HPDE6-E6E7 (cell line): ENCODE measurements at regions not wholly inside any gene's neighbourhood (a gene's known extent, or its start where the extent isn't known, plus 50 kb on each side); places are given as distances from the start of the nearest gene placed in this dataset.

Experiments
- DNase-seq: peaks from one replicate; pipeline ENCODE4 v3.0.0; 2011; ENCODE audit warnings: missing footprints; ENCODE audit errors: extremely low spot score

DNA sequence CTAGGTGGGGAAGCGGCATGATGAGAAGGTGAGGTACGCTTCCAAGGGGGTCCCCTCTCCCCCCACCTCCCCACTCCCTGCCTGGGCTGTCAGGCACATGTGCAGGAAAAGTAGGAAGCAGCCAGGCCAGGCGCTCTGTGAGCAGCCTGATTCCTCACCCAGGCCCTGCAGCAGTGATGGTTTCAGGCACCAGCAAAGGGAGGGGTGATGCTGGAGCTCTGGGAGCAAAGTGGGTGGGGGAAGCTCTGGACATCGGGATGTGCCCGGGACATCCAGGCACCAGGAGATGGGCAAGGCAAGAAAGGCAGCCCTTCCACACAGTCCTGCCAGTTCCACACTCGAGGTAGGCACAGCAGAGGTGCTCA is 106.1 kb downstream of the CRYAA start:
- no peak for DNase-seq

DNA sequence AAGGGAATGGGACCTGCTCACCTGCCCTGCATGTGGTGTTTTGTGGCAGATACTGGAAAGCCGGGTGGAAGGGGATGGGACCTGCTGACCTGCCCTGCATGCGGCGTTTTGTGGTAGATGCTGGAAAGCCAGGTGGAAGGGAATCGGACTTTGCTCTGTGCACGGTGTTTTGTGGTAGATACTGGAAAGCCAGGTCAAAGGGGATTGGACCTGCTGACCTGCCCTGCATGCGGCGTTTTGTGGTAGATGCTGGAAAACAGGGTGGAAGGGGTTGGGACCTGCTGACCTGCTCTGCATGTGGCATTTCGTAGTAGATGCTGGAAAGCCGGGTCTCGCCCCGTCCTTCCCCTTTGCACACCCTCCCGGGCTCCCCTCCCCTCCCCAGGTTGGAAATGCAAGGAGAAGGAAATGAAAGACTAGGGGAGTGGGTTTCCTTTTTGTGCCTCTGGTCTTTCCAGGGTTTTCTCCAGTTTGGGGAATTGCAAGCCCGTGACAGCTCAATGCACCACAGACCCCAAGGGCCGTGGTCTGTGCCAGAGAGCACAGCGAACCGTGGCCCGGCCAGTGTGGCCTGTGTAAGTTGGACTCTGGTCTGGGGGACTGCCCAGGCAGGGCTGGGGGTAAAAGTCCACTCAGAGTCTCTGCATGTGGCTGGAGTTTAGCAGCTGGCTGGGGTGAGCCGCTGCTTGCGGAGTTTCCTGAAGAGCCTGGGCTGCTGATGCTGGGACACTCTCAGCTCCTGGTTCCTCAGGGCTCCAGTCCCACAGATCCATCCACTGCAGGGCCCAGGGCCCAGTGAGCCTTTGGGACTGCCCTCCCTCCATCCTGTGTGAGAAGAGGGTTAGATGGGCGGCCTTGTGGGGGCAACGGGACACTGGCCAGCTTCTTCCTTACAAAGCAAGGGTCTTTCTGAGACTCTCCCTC is 105.5 kb downstream of the CRYAA start:
- no peak for DNase-seq

DNA sequence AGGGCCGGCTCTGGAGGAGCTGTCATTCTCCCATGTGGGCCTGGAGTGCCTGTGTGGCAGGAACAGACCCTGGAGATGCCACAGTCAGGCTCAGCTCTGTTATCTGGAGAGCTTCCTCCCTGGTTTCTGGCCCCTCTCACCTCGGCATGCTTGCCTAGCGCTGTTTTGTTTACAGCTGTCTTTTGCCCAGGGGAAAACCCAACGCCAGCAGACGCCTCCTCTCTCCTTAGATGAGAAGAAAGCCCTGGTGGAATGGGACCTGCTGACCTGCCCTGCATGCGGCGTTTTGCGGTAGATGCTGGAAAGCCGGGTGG is 104.9 kb downstream of the CRYAA start:
- DNase-seq = no peak

DNA sequence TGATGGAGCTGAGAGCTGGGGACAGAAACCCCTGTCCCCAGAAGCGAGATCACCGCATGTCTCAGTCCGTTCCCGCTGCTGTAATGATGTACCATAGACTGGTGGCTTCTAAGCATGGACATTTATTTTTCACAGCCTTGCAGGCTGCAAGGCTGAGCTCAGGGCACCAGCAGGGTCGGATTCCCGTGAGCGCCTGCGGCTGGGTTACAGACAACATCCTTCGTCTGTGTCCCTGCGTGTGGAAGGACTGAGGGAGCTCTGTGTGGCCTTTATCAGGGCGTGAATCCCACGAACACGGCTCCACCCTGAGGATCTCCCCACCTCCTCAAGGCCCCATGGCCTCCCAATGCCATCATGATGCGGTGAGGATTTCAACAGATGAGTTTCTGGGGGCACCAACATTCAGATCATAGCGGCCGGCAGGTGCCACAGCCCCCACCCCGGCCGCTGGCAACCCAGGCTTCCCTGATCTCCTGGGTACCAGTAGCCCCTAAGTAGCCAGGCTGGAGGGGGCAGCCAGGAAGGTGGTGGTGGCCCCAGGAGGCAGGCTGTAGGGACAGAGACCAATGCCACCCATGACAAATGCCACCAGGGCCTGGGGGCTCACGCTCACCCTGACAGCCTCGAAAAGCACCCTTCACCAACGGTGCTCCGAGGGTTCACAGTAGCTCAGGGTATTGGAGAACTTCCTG is 104.4 kb downstream of the CRYAA start:
- no peak for DNase-seq

DNA sequence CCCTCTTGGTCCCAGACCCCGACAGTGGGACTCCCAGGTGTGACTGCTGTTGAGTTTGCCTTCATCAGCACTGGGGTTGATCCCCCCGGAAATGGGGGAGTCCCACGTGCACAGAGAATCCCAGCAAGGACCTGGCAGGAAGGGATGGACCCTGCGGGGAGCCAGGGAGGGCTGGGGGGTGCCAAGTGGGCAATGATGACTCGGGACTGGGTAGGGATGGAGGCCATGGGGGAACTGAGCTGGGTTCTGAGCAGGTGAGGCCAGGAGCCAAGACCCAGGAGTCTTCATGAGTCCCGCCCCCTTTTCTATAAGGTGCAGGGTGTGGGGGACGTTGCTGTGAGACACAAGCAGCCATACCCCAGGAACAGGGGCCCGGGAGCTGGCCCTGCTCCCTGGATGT is 103.8 kb downstream of the CRYAA start:
- no peak for DNase-seq

DNA sequence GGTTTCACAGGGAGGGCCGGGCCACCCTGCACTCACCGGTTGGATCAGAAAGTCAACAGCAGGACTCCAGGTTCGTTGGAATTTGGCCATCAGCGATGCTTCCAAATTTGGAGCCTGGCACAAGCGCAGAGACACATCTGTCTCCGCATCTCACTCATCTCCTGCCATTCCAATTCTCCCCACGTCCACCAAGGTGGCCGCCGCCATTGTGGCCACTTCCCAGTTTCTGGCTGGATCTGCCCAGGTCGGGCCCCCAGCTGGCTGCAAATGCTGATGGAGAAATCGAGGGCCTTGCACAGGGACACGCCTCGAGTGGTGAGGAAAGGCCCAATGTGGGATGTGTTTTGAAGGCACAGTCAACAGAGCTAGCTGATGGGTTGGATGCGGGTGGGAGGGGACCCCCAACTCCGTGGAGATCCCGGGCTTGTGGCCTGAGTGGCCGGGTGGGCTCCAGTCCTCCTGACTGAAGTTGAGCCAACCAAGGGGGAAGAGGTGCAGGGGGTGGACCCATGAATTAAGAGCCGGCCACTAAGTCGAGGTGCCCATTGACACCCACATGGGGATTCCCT is 102.7 kb downstream of the CRYAA start:
- no peak for DNase-seq

DNA sequence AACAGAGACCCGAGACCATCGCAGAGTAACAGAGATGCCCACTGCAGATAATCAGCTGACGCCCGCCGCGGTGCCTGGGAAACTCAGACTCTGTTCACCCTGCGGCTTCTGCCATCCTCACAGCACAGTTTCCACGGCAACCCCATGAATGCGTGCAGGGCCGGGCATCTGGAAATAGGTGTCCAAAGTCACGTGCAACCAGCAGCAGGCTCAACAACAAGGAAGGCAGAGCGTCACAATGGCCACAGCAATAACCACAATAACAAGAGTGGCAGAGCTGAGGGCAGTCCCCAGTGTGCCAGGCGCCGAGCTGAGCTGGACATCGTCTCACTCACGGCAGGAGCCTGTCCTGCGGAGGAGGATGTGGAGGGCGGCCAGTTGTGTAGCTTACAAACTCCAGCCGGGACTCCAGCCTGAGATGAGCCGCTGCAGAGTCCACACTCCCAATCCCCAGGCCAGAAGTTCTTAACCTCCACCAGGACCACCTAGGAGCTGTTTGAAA is 102.0 kb downstream of the CRYAA start:
- DNase-seq = no peak

DNA sequence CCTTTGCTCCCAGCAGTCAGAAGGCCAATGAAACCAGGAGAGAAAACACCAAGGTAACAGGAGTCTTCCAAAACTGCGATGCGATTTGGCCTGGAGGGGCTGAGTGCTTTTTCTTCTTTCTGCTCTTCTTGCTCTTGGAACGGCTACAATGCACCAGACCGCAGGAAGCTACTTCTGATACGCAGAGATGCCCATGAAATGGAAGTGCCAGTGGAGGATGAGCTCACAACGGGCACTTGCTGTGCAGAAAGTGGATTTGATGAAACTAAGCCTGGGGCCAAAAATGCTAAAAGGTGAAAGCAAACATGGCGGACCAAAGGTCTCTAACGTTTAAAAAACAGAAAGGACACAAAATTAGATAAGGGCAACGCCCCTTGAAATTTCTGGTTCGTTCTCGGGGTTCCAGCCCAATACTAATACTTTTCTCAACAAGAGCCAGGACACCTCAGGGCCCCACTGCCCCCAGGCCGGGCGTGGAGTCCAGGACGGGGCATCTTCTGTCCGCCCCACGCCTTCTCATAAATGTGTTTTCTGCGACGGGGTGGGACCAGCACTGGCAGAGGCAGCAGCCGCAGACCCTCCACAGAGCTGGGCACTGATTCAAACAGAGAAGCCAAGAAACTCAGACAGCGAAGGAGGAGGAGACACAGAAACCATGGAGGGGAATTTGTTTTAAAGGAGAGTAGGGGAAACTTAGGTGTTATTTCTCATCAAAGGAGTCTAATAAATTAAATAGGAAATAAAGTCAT is 101.3 kb downstream of the CRYAA start:
- no peak for DNase-seq

DNA sequence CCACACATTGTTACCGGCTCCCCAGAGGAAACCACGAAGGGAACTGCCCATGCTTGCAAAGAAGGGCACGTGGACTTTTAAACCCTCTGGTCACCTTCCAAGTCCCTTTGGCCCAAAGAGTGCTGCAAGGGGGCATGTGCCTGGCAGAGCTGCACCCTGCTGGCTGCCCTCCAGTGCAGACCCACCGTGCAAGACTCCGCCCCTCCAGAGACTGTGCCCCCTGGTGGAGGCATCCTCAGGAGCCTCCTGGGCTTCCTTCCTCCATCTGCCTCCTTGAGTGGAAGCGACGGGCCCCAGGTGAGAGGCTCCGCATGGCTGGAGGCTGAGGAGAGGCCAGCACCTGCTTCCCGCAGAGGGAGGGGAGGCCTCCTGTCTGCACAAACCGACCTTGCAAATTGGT is 100.6 kb downstream of the CRYAA start:
- DNase-seq = no peak

DNA sequence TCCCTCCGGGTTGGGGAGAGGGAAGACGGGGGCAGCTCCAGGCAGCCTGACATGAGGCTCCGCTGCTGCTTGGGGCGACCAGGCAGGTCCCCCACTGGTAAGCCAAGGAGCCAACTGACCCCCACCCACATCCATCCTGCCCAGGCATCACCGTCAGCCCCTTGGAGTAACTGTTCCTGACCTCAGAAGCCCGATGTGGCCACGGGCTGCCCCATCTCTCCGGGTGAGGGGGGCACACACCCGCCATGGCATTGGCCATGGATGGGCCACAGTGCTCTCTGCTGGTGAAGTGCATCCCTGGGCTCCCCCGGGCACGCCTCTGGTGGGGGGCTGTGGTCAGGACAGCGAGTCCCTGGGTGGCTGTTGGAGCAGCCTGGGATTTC is 100.0 kb downstream of the CRYAA start:
- no peak for DNase-seq

DNA sequence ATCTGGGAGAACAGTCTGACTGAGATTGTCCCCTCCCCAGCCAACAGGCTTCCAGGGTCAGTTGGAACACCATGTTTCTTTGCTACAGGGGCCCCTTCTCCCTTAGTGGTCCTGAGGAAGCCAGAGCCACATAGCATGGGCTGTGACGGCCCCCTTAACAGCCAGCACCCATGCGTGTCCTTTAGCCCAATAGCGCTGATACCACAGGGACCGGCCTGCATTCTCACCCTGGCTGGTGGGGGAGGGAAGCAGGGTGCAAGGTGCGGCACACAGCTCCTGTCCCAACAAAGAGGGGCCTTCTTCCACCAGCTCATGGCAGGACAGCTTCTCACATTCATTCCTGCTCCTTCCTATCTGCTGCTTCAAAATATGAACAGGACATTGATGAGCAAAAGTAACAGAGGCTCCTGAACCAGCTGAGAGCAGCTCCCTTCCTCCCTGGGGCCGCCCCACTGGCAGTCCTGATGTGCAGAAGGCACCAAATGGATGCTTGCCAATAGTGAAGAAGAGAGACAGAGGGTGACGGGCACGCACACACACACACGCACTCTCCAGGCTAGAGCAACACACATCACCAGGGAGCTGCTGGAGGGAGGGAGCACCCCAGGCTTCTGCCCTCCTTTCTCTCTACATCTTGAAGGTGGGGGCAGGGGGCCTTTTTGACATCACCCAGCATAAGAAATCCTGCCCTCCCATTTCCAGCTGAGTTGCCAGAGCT is 99.4 kb downstream of the CRYAA start:
- DNase-seq = no peak

DNA sequence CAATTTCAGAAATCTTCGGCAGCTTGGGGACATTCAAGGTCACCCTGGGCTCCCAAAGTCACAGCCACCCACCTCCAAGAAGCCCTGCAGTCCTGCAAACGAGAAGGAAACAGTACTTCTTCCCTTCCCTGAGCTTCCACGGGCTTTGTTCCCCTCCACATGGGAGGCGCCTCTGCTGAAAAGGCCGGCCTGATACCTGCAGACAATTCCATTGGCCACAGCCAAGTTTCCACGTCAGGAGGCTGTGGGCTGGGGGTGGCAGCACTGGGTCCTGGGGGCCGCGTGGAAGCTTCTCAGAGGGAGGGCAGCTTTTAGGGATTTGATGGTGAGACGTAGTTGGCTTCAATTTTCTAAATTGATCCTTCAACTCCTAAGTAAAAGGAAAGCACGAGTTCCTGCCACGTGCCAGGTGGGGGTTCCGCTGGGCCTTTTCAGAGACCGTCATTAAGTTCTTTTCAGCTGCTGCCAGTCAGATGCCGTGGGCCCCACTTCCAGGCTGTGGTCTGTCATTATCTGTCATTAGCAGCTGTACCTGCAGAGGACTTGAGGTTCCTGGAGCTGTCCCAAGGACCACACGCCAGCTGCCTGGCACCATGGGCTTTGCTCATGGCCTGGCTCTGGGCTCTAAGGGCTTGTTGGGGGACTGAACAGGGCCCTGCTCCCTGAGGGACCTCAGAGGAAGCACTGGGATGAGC is 98.7 kb downstream of the CRYAA start:
- DNase-seq = no peak

DNA sequence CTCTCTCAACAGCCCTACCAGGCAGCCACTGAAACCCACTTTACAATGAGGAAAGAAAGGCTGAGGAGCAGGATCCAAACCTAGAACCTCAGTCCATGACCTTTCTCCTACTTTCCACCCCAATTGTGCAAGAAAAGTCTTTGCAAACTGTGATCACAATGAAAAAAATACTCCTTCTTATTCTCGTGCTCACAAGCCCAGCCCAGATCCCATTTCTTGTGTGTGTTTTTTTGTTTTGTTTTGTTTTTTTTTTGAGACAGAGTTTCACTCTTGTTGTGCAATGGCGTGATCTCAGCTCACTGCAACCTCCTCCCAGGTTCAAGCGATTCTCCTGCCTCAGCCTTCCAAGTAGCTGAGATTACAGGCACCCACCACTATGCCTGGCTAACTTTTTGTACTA is 97.7 kb downstream of the CRYAA start:
- peak; percentile 33 for DNase-seq

DNA sequence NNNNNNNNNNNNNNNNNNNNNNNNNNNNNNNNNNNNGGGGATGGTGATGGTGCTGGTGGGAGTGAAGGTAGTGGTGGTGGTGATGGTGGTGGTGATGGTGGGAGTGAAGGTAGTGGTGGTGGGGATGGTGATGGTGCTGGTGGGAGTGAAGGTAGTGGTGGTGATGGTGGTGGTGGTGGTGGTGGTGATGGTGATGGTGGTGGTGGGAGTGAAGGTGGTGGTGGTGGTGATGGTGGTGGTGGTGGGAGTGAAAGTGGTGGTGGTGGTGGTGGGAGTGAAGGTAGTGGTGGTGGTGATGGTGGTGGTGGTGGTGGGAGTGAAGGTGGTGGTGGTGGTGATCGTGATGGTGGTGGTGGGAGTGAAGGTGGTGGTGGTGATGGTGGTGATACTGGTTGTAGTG is 93.6 kb downstream of the CRYAA start:
- DNase-seq = no peak
